ENCODE measurements at regions not wholly inside any gene's neighbourhood (a gene's known extent, or its start where the extent isn't known, plus 50 kb on each side); places are given as distances from the start of the nearest gene placed in this dataset.

DNA sequence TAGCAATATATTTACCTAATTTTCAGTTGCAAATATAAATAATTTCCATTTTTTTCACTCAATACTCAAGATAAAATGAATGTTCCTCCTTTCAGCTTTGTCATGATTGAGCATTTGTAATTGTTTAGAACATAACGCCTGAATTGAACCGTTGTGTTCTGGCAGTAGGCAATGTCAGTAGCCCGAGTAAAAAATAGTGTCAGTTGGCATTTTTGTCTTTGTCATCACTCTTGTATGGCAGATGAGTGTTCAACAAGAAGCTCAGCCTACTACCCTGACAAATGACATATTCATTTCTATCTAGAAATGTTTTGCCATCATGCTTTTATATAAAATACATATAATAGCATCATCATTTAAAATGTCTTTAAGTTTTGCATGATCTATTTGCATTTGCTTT lies 691.4 kb upstream of the NCAM2 start:
- Histone ChIP-seq H3K9me3 (replicated peaks; ENCODE audit: control insufficient read depth, insufficient read depth, low read depth, low read length) (no peaks in the 10 kb centered on the region), H3K4me2 (ENCODE audit: insufficient read depth, low read length) (no peak overlapping the region), H2AFZ (ENCODE audit: low read depth, low read length) (no peak overlapping the region), H3K36me3 (ENCODE audit: control insufficient read depth, insufficient read depth, low read length) (no peaks in the 10 kb centered on the region), H3K79me2 (ENCODE audit: control insufficient read depth, insufficient read depth, low read length) (no peaks in the 10 kb centered on the region), H3K9ac (ENCODE audit: insufficient read depth in 1 of 2, low read depth in 2 of 2, low read length in 2 of 2) (no peak overlapping the region), H3K4me1 (replicated peaks in 1 of 2; ENCODE audit: control insufficient read depth in 2 of 2, insufficient read depth in 2 of 2, low read length in 2 of 2) (no peaks in the 10 kb centered on the region), H3K27ac (ENCODE audit: extremely low read depth, low read depth, low read length) (no peak overlapping the region), H3K4me3 (no peak overlapping the region), H4K20me1 (replicated peaks; ENCODE audit: control insufficient read depth, insufficient read depth, low read length) (no peaks in the 10 kb centered on the region), H3K27me3 (ENCODE audit: control insufficient read depth in 2 of 2, insufficient read depth in 2 of 2, low read length in 2 of 2) (no peaks in the 10 kb centered on the region), H3K9me1 (ENCODE audit: control insufficient read depth, insufficient read depth, low read length) (no peaks in the 10 kb centered on the region)
- no peak for DNase-seq (ENCODE audit: extremely low read depth in 1 of 4, low spot score in 3 of 4)
- 65% methylated on average over 3 of the region's 3 CpGs for WGBS (ENCODE audit: insufficient coverage, low coverage, missing lambda C conversion rate)
- no TSS peak for BruUV-seq (replicated peaks)
- ChIA-PET POLR2A (no interaction called here), CTCF (ENCODE audit: low intra/inter-chr PET ratio) (no interaction called here)
- FAIRE-seq, result no peak
- no peak for TF ChIP-seq RFX7 (CRISPR knock-in tag; IDR thresholded peaks at IDR 0.05)
- TF ChIP-seq CHD1 (IDR thresholded peaks at IDR 0.05; ENCODE audit: low read length), result no peak
- TF ChIP-seq IFI16 (CRISPR knock-in tag; IDR thresholded peaks at IDR 0.05), result no peak
- no peak for TF ChIP-seq CHD7 (IDR thresholded peaks at IDR 0.05; ENCODE audit: low read depth, low read length)
- TF ChIP-seq NR3C1 (CRISPR knock-in tag; IDR thresholded peaks at IDR 0.05), result no peak
- no peak for TF ChIP-seq FOXJ3 (CRISPR knock-in tag; IDR thresholded peaks at IDR 0.05)
- intact Hi-C loops (cut with micrococcal nuclease) (no loop called here), in situ Hi-C loops (cut with MboI) (no loop called here)
- ATAC-seq, result no peak

Data from K562 (cell line).